AG09309 (cell line): ENCODE measurements at regions not wholly inside any gene's neighbourhood (a gene's known extent, or its start where the extent isn't known, plus 50 kb on each side); places are given as distances from the start of the nearest gene placed in this dataset.

Experiments used
- DNase-seq: peaks from one replicate; pipeline ENCODE4 v3.0.0-alpha.2; 2010; ENCODE audit warnings: low read depth
- H3K4me3 ChIP-seq: 2 replicates; pipeline ENCODE4 v1.5.1; 2011; ENCODE audit warnings: mild to moderate bottlenecking, low read depth, low read length, moderate library complexity; ENCODE audit not compliant: control insufficient read depth
- TF ChIP-seq, protein P1 (sequence below): IDR thresholded peaks from 2 replicates; pipeline ENCODE4 v1.5.1; 2011; ENCODE audit warnings: mild to moderate bottlenecking, low read depth, low read length, inconsistent platforms; ENCODE audit not compliant: insufficient read depth, control insufficient read depth; ENCODE audit errors: missing control alignments

DNA sequence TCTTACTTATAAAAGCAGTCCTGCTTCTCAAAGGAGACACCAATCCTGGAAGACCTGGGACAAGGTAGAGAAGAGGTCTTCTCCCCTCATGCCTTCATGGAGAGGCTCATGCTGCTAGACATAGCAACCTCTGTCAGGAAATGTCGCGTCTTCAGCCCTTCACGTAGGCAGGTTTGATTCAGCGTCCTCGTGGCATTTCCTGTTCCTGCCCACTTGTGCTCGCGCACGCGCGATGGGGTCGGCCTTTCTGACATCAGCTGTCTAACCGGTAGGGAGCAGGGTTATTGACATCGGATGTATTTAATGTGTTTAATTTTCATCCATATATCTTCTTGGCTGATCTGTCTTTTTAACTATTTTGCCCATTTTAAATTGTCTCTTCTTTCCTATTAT, 292.4 kb downstream of the THBS2 start:
- no peak for DNase-seq
- TF ChIP-seq, protein P1, sequence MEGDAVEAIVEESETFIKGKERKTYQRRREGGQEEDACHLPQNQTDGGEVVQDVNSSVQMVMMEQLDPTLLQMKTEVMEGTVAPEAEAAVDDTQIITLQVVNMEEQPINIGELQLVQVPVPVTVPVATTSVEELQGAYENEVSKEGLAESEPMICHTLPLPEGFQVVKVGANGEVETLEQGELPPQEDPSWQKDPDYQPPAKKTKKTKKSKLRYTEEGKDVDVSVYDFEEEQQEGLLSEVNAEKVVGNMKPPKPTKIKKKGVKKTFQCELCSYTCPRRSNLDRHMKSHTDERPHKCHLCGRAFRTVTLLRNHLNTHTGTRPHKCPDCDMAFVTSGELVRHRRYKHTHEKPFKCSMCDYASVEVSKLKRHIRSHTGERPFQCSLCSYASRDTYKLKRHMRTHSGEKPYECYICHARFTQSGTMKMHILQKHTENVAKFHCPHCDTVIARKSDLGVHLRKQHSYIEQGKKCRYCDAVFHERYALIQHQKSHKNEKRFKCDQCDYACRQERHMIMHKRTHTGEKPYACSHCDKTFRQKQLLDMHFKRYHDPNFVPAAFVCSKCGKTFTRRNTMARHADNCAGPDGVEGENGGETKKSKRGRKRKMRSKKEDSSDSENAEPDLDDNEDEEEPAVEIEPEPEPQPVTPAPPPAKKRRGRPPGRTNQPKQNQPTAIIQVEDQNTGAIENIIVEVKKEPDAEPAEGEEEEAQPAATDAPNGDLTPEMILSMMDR: no peak
- no peak overlapping the region for H3K4me3 ChIP-seq

GRCh38 chr6:168960551-168961263, 292.9 kb downstream of the THBS2 start:
- no peak overlapping the region for H3K4me3 ChIP-seq
- DNase-seq: no peak
- TF ChIP-seq, protein P1: no peak

GRCh38 chr6:168959696-168960095, 293.9 kb downstream of the THBS2 start:
- H3K4me3 ChIP-seq: no peak overlapping the region
- TF ChIP-seq, protein P1: no peak
- DNase-seq: no peak

DNA sequence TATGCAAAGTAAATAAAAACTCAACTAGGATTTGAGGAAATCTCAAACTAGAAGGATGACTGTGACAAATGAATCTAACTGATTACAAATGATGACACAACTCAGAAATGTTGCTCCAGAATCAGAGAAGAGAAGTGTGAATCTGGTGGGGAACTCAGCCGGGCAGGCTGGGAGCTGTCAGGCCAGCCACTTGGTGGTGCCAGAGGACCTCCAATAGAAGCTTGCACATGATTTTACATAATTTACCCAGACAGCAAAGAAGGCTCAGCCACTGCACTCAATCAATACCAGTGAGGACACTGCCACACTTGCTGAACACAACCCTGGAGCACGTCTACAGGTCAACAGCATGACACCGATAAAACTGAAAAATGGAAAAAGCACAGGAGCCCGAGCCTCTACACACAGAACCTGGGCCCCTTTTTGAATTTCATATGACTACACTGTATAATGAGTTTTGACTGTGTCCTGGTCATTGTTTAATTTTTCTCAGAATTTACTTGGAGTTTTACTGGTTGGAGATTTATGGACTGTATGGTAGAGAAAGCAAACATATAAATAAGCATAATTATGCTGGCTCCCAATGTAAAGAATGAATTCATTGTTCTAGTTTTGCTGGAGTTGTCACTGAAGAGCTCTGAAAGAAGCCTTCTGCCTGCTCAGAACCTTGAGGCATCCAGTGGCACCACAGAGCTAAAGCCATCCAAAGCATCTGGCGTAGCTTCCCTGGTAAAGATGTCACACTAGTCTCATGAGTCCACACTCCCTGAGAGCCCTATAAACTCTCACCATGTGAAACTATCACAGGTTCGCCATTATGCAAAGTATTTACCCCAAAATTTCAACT, 296.5 kb downstream of the THBS2 start:
- H3K4me3 ChIP-seq: no peak overlapping the region
- TF ChIP-seq, protein P1: peak; percentile 84
- peak; percentile 82 for DNase-seq

- no peak for DNase-seq
- no peak overlapping the region for H3K4me3 ChIP-seq
- TF ChIP-seq, protein P1: no peak
Measured at GRCh38 chr6:168956141-168956838, 297.4 kb downstream of the THBS2 start.

- no peak for DNase-seq
Measured at GRCh38 chr6:168953461-168953860, 300.2 kb downstream of the THBS2 start.

More at GRCh38 chr6:168953461-168953860, 300.2 kb downstream of the THBS2 start:
- TF ChIP-seq, protein P1: no peak
- H3K4me3 ChIP-seq: no peak overlapping the region
